ENCODE measurements at regions not wholly inside any gene's neighbourhood (a gene's known extent, or its start where the extent isn't known, plus 50 kb on each side); places are given as distances from the start of the nearest gene placed in this dataset.

DNA sequence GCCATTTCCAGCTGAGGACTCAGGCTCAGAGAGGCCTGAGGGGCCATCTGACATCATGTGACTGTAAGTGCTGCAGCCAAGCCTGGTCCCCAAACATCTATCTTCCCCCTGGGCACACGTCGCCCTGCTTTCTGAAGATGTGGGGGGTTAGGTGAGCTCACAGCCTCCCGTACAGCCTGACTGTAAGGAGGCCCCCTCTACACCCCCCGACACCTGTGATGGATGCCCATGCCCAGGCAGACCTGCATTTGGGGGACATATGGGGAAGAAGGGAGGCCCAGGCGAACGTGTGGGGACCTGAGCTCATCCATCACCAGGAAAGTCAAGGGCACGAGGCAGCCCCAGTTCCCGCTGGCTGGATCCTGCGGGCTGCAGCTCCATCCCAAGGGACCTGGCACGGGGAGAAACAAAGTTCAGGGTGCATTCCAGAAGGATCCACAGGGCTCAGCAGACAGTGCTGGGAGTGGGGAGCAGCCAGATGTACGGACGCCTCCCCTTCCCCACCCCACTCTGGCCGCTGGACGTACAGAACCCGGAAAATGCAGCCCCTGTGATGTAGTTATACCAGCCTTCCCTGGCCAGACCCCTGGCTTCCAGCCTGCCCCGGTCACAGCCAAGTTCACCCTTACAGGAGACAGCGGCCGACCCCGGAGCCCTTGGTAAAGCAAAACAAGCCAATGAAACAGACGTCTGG is 1431.4 kb downstream of the BRD1 start:
- DNase-seq (ENCODE audit: low read depth, low spot score) = no peak

GRCh38 chr22:48395201-48395600 is 1432.5 kb downstream of the BRD1 start:
- DNase-seq (ENCODE audit: low read depth, low spot score) = no peak

DNA sequence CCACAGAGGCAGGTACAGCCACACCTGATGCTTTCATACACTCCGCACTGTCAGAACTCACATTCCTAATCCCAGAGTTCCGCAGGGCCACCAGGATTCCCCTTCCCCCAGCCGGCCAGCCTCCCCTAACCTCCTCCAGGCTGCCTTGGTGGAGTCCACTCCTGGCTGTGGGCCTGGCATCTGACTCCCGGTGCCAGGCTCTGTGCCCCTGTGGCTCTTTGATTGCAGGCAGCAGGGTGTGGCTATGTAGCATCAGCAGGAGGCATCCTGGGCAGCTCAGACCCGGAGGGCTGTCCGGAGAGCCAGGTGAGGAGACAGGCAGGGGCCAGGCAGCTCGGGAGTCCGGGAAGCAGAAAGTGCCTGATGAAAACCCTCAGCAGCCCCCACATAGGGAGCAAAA is 1432.9 kb downstream of the BRD1 start:
- DNase-seq (ENCODE audit: low read depth, low spot score) = no peak

DNA sequence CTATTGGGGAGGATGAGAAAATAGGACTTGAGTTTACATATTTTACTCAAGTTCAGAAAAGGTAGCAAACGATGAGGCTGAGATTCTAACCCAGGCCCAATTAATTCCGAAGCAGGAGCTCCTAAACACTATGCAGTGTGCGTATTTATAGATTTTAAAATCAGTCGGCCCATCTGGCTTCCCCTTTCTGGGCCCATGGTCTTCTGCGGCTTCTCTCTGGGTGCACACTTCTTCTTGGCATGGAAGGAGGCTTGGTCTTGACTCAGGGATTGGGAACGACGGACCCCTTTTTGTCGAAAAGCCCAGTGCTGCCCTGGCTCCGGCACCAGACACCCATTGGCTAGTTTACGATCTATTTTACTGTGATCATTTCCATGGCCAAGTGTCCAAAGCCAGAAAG is 1433.8 kb downstream of the BRD1 start:
- DNase-seq (ENCODE audit: low read depth, low spot score) = no peak

GRCh38 chr22:48393041-48393370 is 1434.7 kb downstream of the BRD1 start:
- DNase-seq (ENCODE audit: low read depth, low spot score) = no peak

DNA sequence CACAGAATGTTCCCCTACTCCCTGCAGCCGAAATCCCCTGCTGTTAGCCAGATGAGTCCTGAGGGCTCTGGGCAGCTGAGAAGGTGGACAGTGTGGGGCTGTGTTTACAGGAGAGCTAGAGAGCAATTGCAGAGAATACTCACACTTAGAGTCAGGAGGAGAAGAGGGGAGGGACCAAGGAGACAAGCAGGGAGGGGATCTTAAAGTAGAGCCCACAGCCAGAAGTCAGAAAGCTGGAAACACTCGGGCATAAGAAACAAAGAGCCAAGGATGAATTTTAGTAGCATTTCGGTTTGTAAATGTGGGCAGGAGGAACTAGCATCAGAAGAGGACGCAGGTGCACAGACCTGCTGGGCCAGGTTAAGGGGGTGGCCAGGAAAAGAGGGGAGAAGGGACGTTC is 1435.9 kb downstream of the BRD1 start:
- no peak for DNase-seq (ENCODE audit: low read depth, low spot score)

GRCh38 chr22:48391171-48391711 is 1436.4 kb downstream of the BRD1 start:
- DNase-seq (ENCODE audit: low read depth, low spot score) = no peak

- no peak for DNase-seq (ENCODE audit: low read depth, low spot score)
Observed at GRCh38 chr22:48389916-48390315, 1437.8 kb downstream of the BRD1 start.

DNA sequence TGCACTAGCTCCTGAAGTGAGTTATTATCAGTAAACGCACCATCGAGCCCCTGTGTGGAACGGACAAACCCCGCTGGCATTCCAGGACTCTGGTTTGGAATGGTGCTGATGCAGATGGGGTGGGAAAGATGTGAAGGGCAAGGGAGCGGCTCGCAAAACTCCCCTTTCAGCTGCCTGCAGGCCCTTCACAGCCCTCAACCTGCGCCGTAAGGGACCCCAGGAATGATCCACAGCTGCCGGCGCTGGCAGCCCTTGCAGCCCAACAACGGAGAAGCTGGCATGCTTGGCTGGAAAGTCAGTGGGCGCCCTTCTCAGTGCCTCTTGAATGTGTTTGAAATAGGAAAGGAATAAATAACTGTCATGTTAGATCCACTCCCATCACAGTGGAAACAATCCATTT is 1445.5 kb downstream of the BRD1 start:
- DNase-seq (ENCODE audit: low read depth, low spot score) = no peak

- no peak for DNase-seq (ENCODE audit: low read depth, low spot score)
Observed at GRCh38 chr22:48380016-48380665, 1447.5 kb downstream of the BRD1 start.

GRCh38 chr22:48379371-48379770 is 1448.3 kb downstream of the BRD1 start:
- DNase-seq (ENCODE audit: low read depth, low spot score) = no peak

DNA sequence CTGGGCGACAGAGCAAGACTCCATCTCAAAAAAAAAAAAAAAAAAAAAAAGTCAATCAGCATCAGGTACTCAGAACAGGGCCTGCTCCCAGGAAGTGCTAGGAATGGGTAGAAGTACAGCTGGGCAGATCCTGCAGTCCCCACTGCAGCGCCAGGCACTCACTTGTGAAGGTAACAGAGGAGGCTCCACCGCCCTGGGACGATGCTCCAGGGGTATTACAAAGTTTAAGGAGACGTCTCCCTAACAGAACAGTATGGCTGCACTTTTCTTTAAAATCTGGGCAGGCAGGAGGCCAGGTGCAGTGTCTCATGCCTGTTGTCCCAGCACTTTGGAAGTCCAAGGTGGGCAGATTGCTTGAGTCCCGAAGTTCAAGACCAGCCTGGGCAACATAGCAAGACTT is 1449.0 kb downstream of the BRD1 start:
- no peak for DNase-seq (ENCODE audit: low read depth, low spot score)

DNA sequence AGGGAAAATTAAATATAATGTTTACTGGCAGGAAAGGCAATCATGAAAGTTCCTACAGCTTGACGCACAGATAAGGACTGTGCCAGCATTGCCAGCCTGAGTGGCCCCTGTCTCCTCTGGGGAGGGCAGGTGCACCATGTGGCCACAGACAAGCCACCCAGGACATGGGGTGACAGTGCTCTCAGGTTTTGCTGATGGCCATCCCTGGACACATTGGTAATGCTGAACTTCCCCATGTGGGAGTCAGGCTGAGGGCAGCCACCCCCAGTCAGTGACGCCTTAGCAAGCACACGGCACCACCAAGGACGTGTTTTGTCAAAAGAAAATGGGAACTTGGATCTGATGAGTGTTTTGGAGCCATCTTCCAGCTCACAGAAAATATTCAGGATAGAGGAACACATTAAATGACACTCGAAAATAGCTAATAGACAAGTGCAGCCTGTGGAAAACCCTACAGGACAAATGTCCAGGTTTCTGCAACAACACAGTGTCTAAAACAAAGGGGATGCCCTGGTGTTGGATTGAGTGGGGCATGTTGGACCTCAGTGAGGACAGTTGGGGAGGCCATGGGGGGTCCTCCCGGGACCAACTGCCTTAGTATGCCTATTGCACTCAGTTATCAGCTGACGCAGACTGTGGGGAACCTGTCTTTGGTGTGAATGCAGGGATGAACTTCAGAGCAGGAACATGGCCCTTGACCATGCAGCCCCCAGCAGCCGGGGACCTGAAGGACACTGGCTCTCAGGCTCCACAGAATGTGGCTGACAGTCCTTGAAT is 1450.5 kb downstream of the BRD1 start:
- no peak for DNase-seq (ENCODE audit: low read depth, low spot score)

DNA sequence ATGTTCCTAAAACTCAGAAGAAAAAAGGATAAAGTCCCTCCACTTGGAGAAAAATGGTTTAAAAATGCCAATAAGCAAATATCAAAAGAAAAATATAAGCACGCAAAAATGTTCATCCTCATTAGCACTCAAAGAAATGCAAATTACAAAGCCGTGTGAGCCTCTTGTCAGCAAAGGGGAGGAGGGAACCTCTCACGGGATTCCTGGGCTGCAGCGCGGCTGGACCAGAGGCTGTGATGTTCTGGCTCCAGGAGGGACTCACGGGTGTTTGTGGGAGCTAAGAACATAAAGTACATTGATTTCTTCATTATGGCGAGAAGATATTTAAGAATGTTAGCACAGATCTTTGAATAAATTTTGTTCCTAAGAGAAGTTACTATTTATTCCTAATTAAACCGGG is 1451.2 kb downstream of the BRD1 start:
- DNase-seq (ENCODE audit: low read depth, low spot score) = no peak

- no peak for DNase-seq (ENCODE audit: low read depth, low spot score)
Observed at GRCh38 chr22:48373626-48374173, 1454.0 kb downstream of the BRD1 start.

GRCh38 chr22:48372390-48372789 is 1455.3 kb downstream of the BRD1 start:
- DNase-seq (ENCODE audit: low read depth, low spot score) = no peak

- DNase-seq (ENCODE audit: low read depth, low spot score) = no peak
Observed at GRCh38 chr22:48371391-48371790, 1456.3 kb downstream of the BRD1 start.

GRCh38 chr22:48370508-48371325 is 1457.0 kb downstream of the BRD1 start:
- DNase-seq (ENCODE audit: low read depth, low spot score) = no peak

- no peak for DNase-seq (ENCODE audit: low read depth, low spot score)
Observed at GRCh38 chr22:48369789-48370507, 1457.7 kb downstream of the BRD1 start.

GRCh38 chr22:48368975-48369525 is 1458.6 kb downstream of the BRD1 start:
- no peak for DNase-seq (ENCODE audit: low read depth, low spot score)

- DNase-seq (ENCODE audit: low read depth, low spot score) = no peak
Observed at GRCh38 chr22:48367731-48368130, 1459.9 kb downstream of the BRD1 start.
